Gastrocnemius medialis (tissue), 4 donors: ENCODE measurements at regions not wholly inside any gene's neighbourhood (a gene's known extent, or its start where the extent isn't known, plus 50 kb on each side); places are given as distances from the start of the nearest gene placed in this dataset.

Experiments
- CTCF ChIP-seq, 5 experiments: fragments of 450-650 bp in 3 of 5; fragments of 200-600 bp in 2 of 5; sonication (generic) in 2 of 5; IDR thresholded peaks in 4 of 5; conservative IDR thresholded peaks in 1 of 5; 1 replicate in 4 of 5; 2 replicates in 1 of 5; pipeline ENCODE4 v1.5.1; 2016 to 2019; ENCODE audit warnings: antibody characterized with exemption in 5 of 5, mild to moderate bottlenecking in 3 of 5, moderate library complexity in 3 of 5
- POLR2A ChIP-seq, 2 donors: fragments of 450-650 bp; IDR thresholded peaks; one replicate each; pipeline ENCODE4 v1.6.1; 2017; ENCODE audit warnings: antibody characterized with exemption in 2 of 2, mild to moderate bottlenecking in 2 of 2, moderate library complexity in 2 of 2

GRCh38 chr7:131959106-131959812, 402.8 kb upstream of the PODXL start:
- TF ChIP-seq POLR2A (IDR thresholded peaks at IDR 0.05) (no peak), CTCF (IDR thresholded peaks at IDR 0.05 in 4 of 5, conservative IDR thresholded peaks at IDR 0.05 in 1 of 5) (no peak)
